ENCODE measurements at regions not wholly inside any gene's neighbourhood (a gene's known extent, or its start where the extent isn't known, plus 50 kb on each side); places are given as distances from the start of the nearest gene placed in this dataset.

GRCh38 chr6:97870273-97870672 is 587.3 kb upstream of the MMS22L start:
- TF ChIP-seq RNF2 (IDR thresholded peaks at IDR 0.05; ENCODE audit: borderline replicate concordance, low read depth, low read length, missing control alignments, poor library complexity, severe bottlenecking) (no peak), CTCF (IDR thresholded peaks at IDR 0.05; ENCODE audit: control extremely low read depth in 1 of 3, insufficient read depth in 1 of 3, low read depth in 1 of 3, low read length in 3 of 3) (no peak), ATF3 (IDR thresholded peaks at IDR 0.05; ENCODE audit: insufficient read depth, low read depth, low read length) (no peak), NRF1 (IDR thresholded peaks at IDR 0.05; ENCODE audit: low read depth, low read length) (no peak), GTF2F1 (IDR thresholded peaks at IDR 0.05; ENCODE audit: borderline replicate concordance, low read depth, low read length) (no peak), EZH2 (IDR thresholded peaks at IDR 0.05; ENCODE audit: low read depth, low read length, severe bottlenecking) (no peak), TEAD4 (IDR thresholded peaks at IDR 0.05; ENCODE audit: low read depth, low read length) (no peak), SP2 (IDR thresholded peaks at IDR 0.05; ENCODE audit: low read length) (no peak), POLR2AphosphoS5 (IDR thresholded peaks at IDR 0.05; ENCODE audit: low read depth, low read length) (no peak)
